LNCAP (cell line): ENCODE measurements at regions not wholly inside any gene's neighbourhood (a gene's known extent, or its start where the extent isn't known, plus 50 kb on each side); places are given as distances from the start of the nearest gene placed in this dataset.

Experiments used
- CTCF ChIP-seq: fragments of 450-650 bp; IDR thresholded peaks from 2 replicates; pipeline ENCODE4 v1.5.1; 2017; ENCODE audit warnings: mild to moderate bottlenecking

GRCh38 chr13:50149214-50149613 is 134.0 kb downstream of the KCNRG start:
- TF ChIP-seq CTCF: no peak

- no peak for TF ChIP-seq CTCF
These were observed 134.7 kb downstream of the KCNRG start for GRCh38 chr13:50149932-50150331.

GRCh38 chr13:50152224-50152623 is 137.0 kb downstream of the KCNRG start:
- TF ChIP-seq CTCF: no peak

- TF ChIP-seq CTCF: no peak
These were observed 137.5 kb downstream of the KCNRG start for GRCh38 chr13:50152655-50153309.

GRCh38 chr13:50153401-50153800 is 138.2 kb downstream of the KCNRG start:
- no peak for TF ChIP-seq CTCF

GRCh38 chr13:50153876-50154275 is 138.6 kb downstream of the KCNRG start:
- TF ChIP-seq CTCF: no peak

- TF ChIP-seq CTCF: no peak
These were observed 139.5 kb downstream of the KCNRG start for GRCh38 chr13:50154697-50155096.

- TF ChIP-seq CTCF: no peak
These were observed 140.9 kb downstream of the KCNRG start for GRCh38 chr13:50156140-50156539.
